Rectal smooth muscle tissue (tissue), 1 donor: ENCODE measurements at regions not wholly inside any gene's neighbourhood (a gene's known extent, or its start where the extent isn't known, plus 50 kb on each side); places are given as distances from the start of the nearest gene placed in this dataset.

Experiments
- H3K27ac ChIP-seq: one replicate; pipeline ENCODE4 v1.7.0; 2013; ENCODE audit warnings: low read depth, low read length, inconsistent platforms
- H3K27me3 ChIP-seq: one replicate; pipeline ENCODE4 v1.7.0; 2013; ENCODE audit warnings: low read length; ENCODE audit not compliant: control insufficient read depth, insufficient read depth
- H3K36me3 ChIP-seq: one replicate; pipeline ENCODE4 v1.7.0; 2013; ENCODE audit warnings: low read length; ENCODE audit not compliant: control insufficient read depth, insufficient read depth
- H3K4me1 ChIP-seq: one replicate; pipeline ENCODE4 v1.7.0; 2013; ENCODE audit warnings: low read length; ENCODE audit not compliant: control insufficient read depth, insufficient read depth
- H3K4me3 ChIP-seq: one replicate; pipeline ENCODE4 v1.7.0; 2013; ENCODE audit warnings: low read length
- H3K9ac ChIP-seq: one replicate; pipeline ENCODE4 v1.7.0; 2013; ENCODE audit warnings: low read length

DNA sequence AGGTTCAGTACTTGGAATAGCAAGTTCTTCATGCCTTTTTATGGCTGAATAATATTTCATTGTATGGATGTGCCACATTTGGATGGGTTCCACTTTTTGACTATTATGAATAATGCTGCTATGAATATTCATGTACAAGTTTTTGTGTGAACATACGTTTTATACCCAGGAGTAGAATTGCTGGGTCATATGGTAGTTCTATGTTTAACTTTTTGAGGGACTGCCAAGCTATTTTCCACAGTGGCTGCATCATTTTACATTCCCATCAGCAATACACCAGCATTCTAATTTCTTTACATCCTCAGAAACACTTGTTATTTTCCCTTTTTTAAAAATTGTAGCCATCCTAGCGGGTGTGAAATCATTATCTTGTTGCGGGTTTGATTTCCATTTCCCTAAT lies 76.0 kb upstream of the PRR20G start:
- no peak overlapping the region for H3K4me3 ChIP-seq
- no peak overlapping the region for H3K27ac ChIP-seq
- no peaks in the 10 kb centered on the region for H3K36me3 ChIP-seq
- H3K9ac ChIP-seq: no peak overlapping the region
- no peaks in the 10 kb centered on the region for H3K27me3 ChIP-seq
- no peaks in the 10 kb centered on the region for H3K4me1 ChIP-seq

DNA sequence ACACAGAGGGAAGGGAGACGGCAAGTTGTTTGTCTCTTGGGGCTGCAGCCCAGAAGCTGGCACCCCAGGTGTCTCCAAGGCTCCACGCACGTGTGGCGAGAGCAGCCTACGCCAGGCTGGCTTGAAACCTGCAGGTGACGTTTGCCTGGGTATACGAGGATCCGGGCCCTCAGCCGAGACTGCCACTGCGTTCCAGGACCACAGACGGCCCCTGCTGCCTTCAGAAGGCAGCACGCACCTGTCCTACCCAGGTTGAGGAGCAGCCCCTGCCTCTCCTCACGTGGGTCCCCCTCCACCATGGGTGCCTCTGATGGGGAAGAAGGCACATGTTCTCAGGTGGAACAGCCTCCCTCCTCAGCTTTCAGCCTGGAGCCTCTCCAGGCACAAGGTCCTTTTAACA lies 75.3 kb upstream of the PRR20G start:
- H3K27ac ChIP-seq: no peak overlapping the region
- H3K36me3 ChIP-seq: no peaks in the 10 kb centered on the region
- H3K4me1 ChIP-seq: no peaks in the 10 kb centered on the region
- no peak overlapping the region for H3K4me3 ChIP-seq
- no peak overlapping the region for H3K9ac ChIP-seq
- no peaks in the 10 kb centered on the region for H3K27me3 ChIP-seq

DNA sequence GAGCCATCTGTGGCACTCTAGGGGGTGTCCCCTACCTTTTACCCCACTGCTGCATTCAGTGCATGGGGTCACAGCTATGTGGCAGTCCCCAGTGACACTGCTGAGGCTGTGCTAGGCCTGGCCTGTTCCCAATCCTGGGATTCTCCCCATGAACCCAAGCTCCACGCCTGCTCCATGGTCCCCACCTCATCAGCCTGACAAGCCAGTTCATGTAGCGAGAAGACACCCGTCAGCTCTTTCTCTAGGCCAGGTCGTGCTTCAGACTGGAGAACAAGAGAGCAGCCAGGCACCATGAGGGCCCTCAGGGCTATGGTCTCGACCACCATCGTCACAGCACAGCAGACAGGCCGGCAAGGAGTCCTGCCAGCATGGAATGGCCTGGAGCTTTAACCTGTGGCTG lies 72.8 kb upstream of the PRR20G start:
- Histone ChIP-seq H3K4me1 (no peaks in the 10 kb centered on the region), H3K9ac (no peak overlapping the region), H3K4me3 (no peak overlapping the region), H3K36me3 (no peaks in the 10 kb centered on the region), H3K27me3 (no peaks in the 10 kb centered on the region), H3K27ac (no peak overlapping the region)

- Histone ChIP-seq H3K27ac (no peak overlapping the region), H3K4me3 (no peak overlapping the region), H3K27me3 (no peaks in the 10 kb centered on the region), H3K36me3 (no peaks in the 10 kb centered on the region), H3K4me1 (no peaks in the 10 kb centered on the region), H3K9ac (no peak overlapping the region)
These were observed 70.8 kb upstream of the PRR20G start for GRCh38 chr3:127358641-127359040.

- Histone ChIP-seq H3K4me1 (no peaks in the 10 kb centered on the region), H3K4me3 (no peak overlapping the region), H3K36me3 (no peaks in the 10 kb centered on the region), H3K27me3 (no peaks in the 10 kb centered on the region), H3K27ac (no peak overlapping the region), H3K9ac (no peak overlapping the region)
These were observed 68.5 kb upstream of the PRR20G start for GRCh38 chr3:127356381-127356780.

GRCh38 chr3:127354761-127355160 lies 66.9 kb upstream of the PRR20G start:
- H3K4me1 ChIP-seq: no peaks in the 10 kb centered on the region
- no peak overlapping the region for H3K4me3 ChIP-seq
- H3K27ac ChIP-seq: no peak overlapping the region
- no peak overlapping the region for H3K9ac ChIP-seq
- no peaks in the 10 kb centered on the region for H3K36me3 ChIP-seq
- H3K27me3 ChIP-seq: peaks cover 3% of the 10 kb centered on the region

GRCh38 chr3:127352612-127353011 lies 64.8 kb upstream of the PRR20G start:
- Histone ChIP-seq H3K9ac (no peak overlapping the region), H3K4me1 (no peaks in the 10 kb centered on the region), H3K27me3 (peaks cover 3% of the 10 kb centered on the region), H3K27ac (no peak overlapping the region), H3K36me3 (no peaks in the 10 kb centered on the region), H3K4me3 (no peak overlapping the region)

- Histone ChIP-seq H3K27me3 (peaks cover 3% of the 10 kb centered on the region), H3K4me1 (no peaks in the 10 kb centered on the region), H3K36me3 (no peaks in the 10 kb centered on the region), H3K9ac (no peak overlapping the region), H3K27ac (no peak overlapping the region), H3K4me3 (no peak overlapping the region)
These were observed 64.0 kb upstream of the PRR20G start for GRCh38 chr3:127351775-127352350.

- H3K4me1 ChIP-seq: no peaks in the 10 kb centered on the region
- no peak overlapping the region for H3K27ac ChIP-seq
- no peak overlapping the region for H3K9ac ChIP-seq
- peaks cover 3% of the 10 kb centered on the region for H3K27me3 ChIP-seq
- no peak overlapping the region for H3K4me3 ChIP-seq
- H3K36me3 ChIP-seq: no peaks in the 10 kb centered on the region
These were observed 63.5 kb upstream of the PRR20G start for GRCh38 chr3:127351321-127351720.

GRCh38 chr3:127350172-127351050 lies 62.6 kb upstream of the PRR20G start:
- no peak overlapping the region for H3K27ac ChIP-seq
- H3K27me3 ChIP-seq: peaks cover 3% of the 10 kb centered on the region

DNA sequence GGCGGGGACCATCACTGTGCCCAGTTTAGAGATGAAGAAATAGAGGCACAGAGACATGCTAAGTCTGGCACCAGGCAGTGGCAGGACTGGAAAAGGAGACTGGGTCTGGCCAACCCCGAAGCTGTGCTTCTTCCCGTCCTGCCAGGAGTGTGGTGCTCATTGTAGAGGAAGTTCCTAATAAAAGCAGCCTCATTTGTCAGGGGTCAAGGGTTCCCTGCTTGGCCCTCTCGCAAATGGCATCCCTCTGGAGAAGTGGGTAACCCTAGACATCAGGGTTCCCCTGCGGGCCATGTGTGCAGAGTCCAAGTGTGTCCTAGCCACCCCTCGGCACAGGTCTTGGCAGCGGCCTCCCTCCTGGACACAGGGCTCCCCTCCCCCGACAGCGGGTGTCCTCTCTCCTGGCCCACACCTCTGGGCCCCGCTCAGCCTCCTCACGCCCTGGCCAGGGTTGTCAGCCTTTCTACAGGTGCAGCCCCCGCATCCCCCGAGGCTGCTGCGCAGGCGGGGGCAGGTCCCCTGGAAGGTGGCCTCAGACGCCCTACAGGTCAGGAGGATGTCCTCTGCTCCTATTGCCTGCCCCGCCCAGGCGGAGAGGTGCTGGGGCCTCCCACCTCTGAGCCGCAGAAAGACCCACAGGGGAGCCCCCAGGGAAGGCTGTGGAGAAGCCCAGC lies 61.8 kb upstream of the PRR20G start:
- H3K4me3 ChIP-seq: no peak overlapping the region
- H3K36me3 ChIP-seq: no peaks in the 10 kb centered on the region
- no peak overlapping the region for H3K9ac ChIP-seq
- H3K27ac ChIP-seq: no peak overlapping the region
- peaks cover 3% of the 10 kb centered on the region for H3K27me3 ChIP-seq
- H3K4me1 ChIP-seq: no peaks in the 10 kb centered on the region

More at GRCh38 chr3:127350172-127351050, 62.6 kb upstream of the PRR20G start:
- Histone ChIP-seq H3K36me3 (no peaks in the 10 kb centered on the region), H3K9ac (no peak overlapping the region), H3K4me3 (no peak overlapping the region), H3K4me1 (no peaks in the 10 kb centered on the region)

GRCh38 chr3:127342735-127343134 lies 54.9 kb upstream of the PRR20G start:
- peaks cover 6% of the 10 kb centered on the region for H3K27me3 ChIP-seq
- H3K27ac ChIP-seq: no peak overlapping the region
- no peaks in the 10 kb centered on the region for H3K36me3 ChIP-seq
- H3K4me3 ChIP-seq: no peak overlapping the region
- H3K9ac ChIP-seq: no peak overlapping the region
- H3K4me1 ChIP-seq: no peaks in the 10 kb centered on the region
